Mesendoderm (in vitro differentiated cells): ENCODE measurements at regions not wholly inside any gene's neighbourhood (a gene's known extent, or its start where the extent isn't known, plus 50 kb on each side); places are given as distances from the start of the nearest gene placed in this dataset.
A peak's percentile ranks its signal among the peaks of the same experiment; 100 is the strongest.
"Not testable (repeated sequence)": the region's sequence is repeated elsewhere in the genome, so short reads cannot be mapped to it uniquely, and the experiment has no call there.

Experiments
- DNase-seq: peaks from one replicate; pipeline ENCODE4 v3.0.0; 2013
- H2AK5ac ChIP-seq: 2 replicates; pipeline ENCODE4 v1.6.1; 2013; ENCODE audit warnings: low read length, inconsistent platforms
- H2BK120ac ChIP-seq: 2 replicates; pipeline ENCODE4 v1.6.1; 2013; ENCODE audit warnings: low read depth, mild to moderate bottlenecking, low read length, moderate library complexity, mixed read lengths
- H2BK15ac ChIP-seq: replicated peaks from 2 replicates; pipeline ENCODE4 v1.6.1; 2013; ENCODE audit warnings: low read depth, mild to moderate bottlenecking, moderate library complexity
- H2BK5ac ChIP-seq: 2 replicates; pipeline ENCODE4 v1.6.1; 2013; ENCODE audit warnings: low read length, inconsistent platforms
- H3K18ac ChIP-seq: 2 replicates; pipeline ENCODE4 v1.6.1; 2013; ENCODE audit warnings: mild to moderate bottlenecking, low read length, mixed read lengths
- H3K23ac ChIP-seq: one replicate; pipeline ENCODE4 v1.6.1; 2013; ENCODE audit warnings: low read length
- H3K27ac ChIP-seq: 2 replicates; pipeline ENCODE4 v1.5.1; 2013; ENCODE audit warnings: low read depth, mild to moderate bottlenecking, inconsistent platforms, low read length, moderate library complexity
- H3K27me3 ChIP-seq: 2 replicates; pipeline ENCODE4 v1.6.1; 2013; ENCODE audit warnings: low read length, control low read depth, mild to moderate bottlenecking, inconsistent platforms; ENCODE audit not compliant: insufficient read depth, poor library complexity
- H3K36me3 ChIP-seq: 2 replicates; pipeline ENCODE4 v1.6.1; 2013; ENCODE audit warnings: low read length, inconsistent platforms; ENCODE audit not compliant: control insufficient read depth, insufficient read depth
- H3K4ac ChIP-seq: one replicate; pipeline ENCODE4 v1.6.1; 2013; ENCODE audit warnings: low read depth, mild to moderate bottlenecking, low read length, moderate library complexity
- H3K4me1 ChIP-seq: 2 replicates; pipeline ENCODE4 v1.6.1; 2013; ENCODE audit warnings: low read depth, low read length, inconsistent platforms; ENCODE audit not compliant: control insufficient read depth
- H3K4me2 ChIP-seq: 2 replicates; pipeline ENCODE4 v1.6.1; 2013; ENCODE audit warnings: low read length
- H3K4me3 ChIP-seq: 2 replicates; pipeline ENCODE4 v1.5.1; 2013; ENCODE audit warnings: mild to moderate bottlenecking, low read length
- H3K56ac ChIP-seq: one replicate; pipeline ENCODE4 v1.6.1; 2013; ENCODE audit warnings: low read length
- H3K79me1 ChIP-seq: 2 replicates; pipeline ENCODE4 v1.6.1; 2013; ENCODE audit warnings: low read length, inconsistent platforms
- H3K79me2 ChIP-seq: 2 replicates; pipeline ENCODE4 v1.6.1; 2013; ENCODE audit warnings: mild to moderate bottlenecking, low read length; ENCODE audit not compliant: control insufficient read depth, insufficient read depth
- H3K9ac ChIP-seq: 2 replicates; pipeline ENCODE4 v1.6.1; 2013; ENCODE audit warnings: low read length, inconsistent platforms
- H4K5ac ChIP-seq: one replicate; pipeline ENCODE4 v1.6.1; 2013; ENCODE audit warnings: low read length
- H4K8ac ChIP-seq: one replicate; pipeline ENCODE4 v1.6.1; 2013; ENCODE audit warnings: low read depth, mild to moderate bottlenecking, control low read depth, low read length, moderate library complexity
- WGBS: extraction: QIAGEN DNeasy Blood & Tissue Kit; methylation state at CpG from one replicate; pipeline ENCODE4 v1.1.7; 2013; ENCODE audit warnings: low lambda C conversion rate, missing lambda C conversion rate; ENCODE audit not compliant: insufficient coverage; ENCODE audit errors: extremely low coverage; 5-methylcytosine and 5-hydroxymethylcytosine counted together

- H3K4ac ChIP-seq, H3K18ac ChIP-seq, H3K4me1 ChIP-seq, H3K23ac ChIP-seq, H4K8ac ChIP-seq, H3K36me3 ChIP-seq, DNase-seq, H3K56ac ChIP-seq, H2BK120ac ChIP-seq, H3K9ac ChIP-seq, H4K5ac ChIP-seq, H3K27ac ChIP-seq, H3K79me2 ChIP-seq, H2BK5ac ChIP-seq, H3K4me3 ChIP-seq, H3K79me1 ChIP-seq, H3K4me2 ChIP-seq, H2BK15ac ChIP-seq, H2AK5ac ChIP-seq, H3K27me3 ChIP-seq: not testable (repeated sequence)
- no CpG with 5 or more reads among the region's 13 CpGs for WGBS
These were observed 93.3 kb downstream of the ANKRD30BL start for GRCh38 chr2:132068407-132068806.

GRCh38 chr2:132065391-132065790 is 96.4 kb downstream of the ANKRD30BL start:
- not testable (repeated sequence) for H3K18ac ChIP-seq, H3K4ac ChIP-seq, H2AK5ac ChIP-seq, H3K56ac ChIP-seq, H3K36me3 ChIP-seq, H2BK15ac ChIP-seq, H3K4me3 ChIP-seq, H3K23ac ChIP-seq, H3K4me2 ChIP-seq, DNase-seq, H3K27me3 ChIP-seq, H2BK5ac ChIP-seq, H4K8ac ChIP-seq, H4K5ac ChIP-seq, H3K79me2 ChIP-seq, H3K9ac ChIP-seq, H3K27ac ChIP-seq, H2BK120ac ChIP-seq, H3K79me1 ChIP-seq, H3K4me1 ChIP-seq
- WGBS, result no CpG with 5 or more reads among the region's 2 CpGs

- not testable (repeated sequence) for H3K79me1 ChIP-seq, H2BK120ac ChIP-seq, H3K9ac ChIP-seq, H3K4me1 ChIP-seq, H3K4me2 ChIP-seq, H2BK15ac ChIP-seq, H3K36me3 ChIP-seq, H3K23ac ChIP-seq, H3K79me2 ChIP-seq, H4K8ac ChIP-seq, H3K56ac ChIP-seq, H3K27me3 ChIP-seq, DNase-seq, H3K4ac ChIP-seq, H3K27ac ChIP-seq, H3K4me3 ChIP-seq, H2AK5ac ChIP-seq, H2BK5ac ChIP-seq, H4K5ac ChIP-seq, H3K18ac ChIP-seq
- no CpG with 5 or more reads among the region's 5 CpGs for WGBS
These were observed 122.0 kb downstream of the ANKRD30BL start for GRCh38 chr2:132039609-132040236.

GRCh38 chr2:132038883-132039235 is 122.9 kb downstream of the ANKRD30BL start:
- H3K9ac ChIP-seq, H3K27me3 ChIP-seq, DNase-seq, H3K79me2 ChIP-seq, H3K18ac ChIP-seq, H3K4me2 ChIP-seq, H3K27ac ChIP-seq, H2BK15ac ChIP-seq, H2BK120ac ChIP-seq, H3K36me3 ChIP-seq, H3K23ac ChIP-seq, H2AK5ac ChIP-seq, H3K4ac ChIP-seq, H3K4me1 ChIP-seq, H3K56ac ChIP-seq, H2BK5ac ChIP-seq, H4K8ac ChIP-seq, H4K5ac ChIP-seq, H3K4me3 ChIP-seq, H3K79me1 ChIP-seq: not testable (repeated sequence)
- WGBS, result no CpG with 5 or more reads among the region's 1 CpG

- H3K4me1 ChIP-seq, result no peaks in the 10 kb centered on the region
- no peak overlapping the region for H2BK5ac ChIP-seq
- H3K4me3 ChIP-seq, result no peak overlapping the region
- no peak overlapping the region for H2BK15ac ChIP-seq
- no peak overlapping the region for H2AK5ac ChIP-seq
- H4K8ac ChIP-seq, result no peak overlapping the region
- H3K79me2 ChIP-seq, result no peaks in the 10 kb centered on the region
- H3K56ac ChIP-seq, result peak overlapping the region; percentile 42
- no peak overlapping the region for H2BK120ac ChIP-seq
- H3K4ac ChIP-seq, result peak overlapping the region; percentile 43
- DNase-seq, result peak; percentile 10
- no peaks in the 10 kb centered on the region for H3K36me3 ChIP-seq
- peak overlapping the region; percentile 92 for H3K18ac ChIP-seq
- no peaks in the 10 kb centered on the region for H3K79me1 ChIP-seq
- no peak overlapping the region for H3K23ac ChIP-seq
- peak overlapping the region; percentile 29 for H3K9ac ChIP-seq
- WGBS, result no CpG with 5 or more reads among the region's 84 CpGs
- H3K27ac ChIP-seq, result no peak overlapping the region
- H3K4me2 ChIP-seq, result no peak overlapping the region
- H3K27me3 ChIP-seq, result peaks cover 1% of the 10 kb centered on the region
- no peak overlapping the region for H4K5ac ChIP-seq
These were observed 123.4 kb downstream of the ANKRD30BL start for GRCh38 chr2:132038179-132038882.
